Middle frontal gyrus (tissue), 1 donor: ENCODE measurements at regions not wholly inside any gene's neighbourhood (a gene's known extent, or its start where the extent isn't known, plus 50 kb on each side); places are given as distances from the start of the nearest gene placed in this dataset.
"Not testable (repeated sequence)": the region's sequence is repeated elsewhere in the genome, so short reads cannot be mapped to it uniquely, and the experiment has no call there.

Experiments
- DNase-seq: peaks from one replicate; pipeline ENCODE4 v3.0.0-alpha.2; 2015; ENCODE audit warnings: low spot score; ENCODE audit errors: extremely low spot score

DNA sequence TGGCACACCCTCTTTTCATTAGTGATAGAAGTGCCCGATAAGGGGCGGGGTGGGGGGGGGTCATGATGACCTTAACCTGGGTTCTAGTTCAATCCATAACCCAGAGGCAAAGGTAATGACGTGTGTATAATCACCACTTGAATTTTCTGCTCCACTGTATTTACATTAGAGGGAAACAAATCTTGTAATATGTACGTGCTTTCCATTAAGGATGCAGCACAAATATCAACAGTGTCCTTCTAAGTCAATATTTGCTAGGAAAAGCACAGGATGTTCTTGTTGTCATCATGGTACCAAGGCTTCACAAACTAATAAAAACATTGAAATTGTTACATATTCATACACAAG is 121.2 kb upstream of the SLC38A2 start:
- DNase-seq = no peak

DNA sequence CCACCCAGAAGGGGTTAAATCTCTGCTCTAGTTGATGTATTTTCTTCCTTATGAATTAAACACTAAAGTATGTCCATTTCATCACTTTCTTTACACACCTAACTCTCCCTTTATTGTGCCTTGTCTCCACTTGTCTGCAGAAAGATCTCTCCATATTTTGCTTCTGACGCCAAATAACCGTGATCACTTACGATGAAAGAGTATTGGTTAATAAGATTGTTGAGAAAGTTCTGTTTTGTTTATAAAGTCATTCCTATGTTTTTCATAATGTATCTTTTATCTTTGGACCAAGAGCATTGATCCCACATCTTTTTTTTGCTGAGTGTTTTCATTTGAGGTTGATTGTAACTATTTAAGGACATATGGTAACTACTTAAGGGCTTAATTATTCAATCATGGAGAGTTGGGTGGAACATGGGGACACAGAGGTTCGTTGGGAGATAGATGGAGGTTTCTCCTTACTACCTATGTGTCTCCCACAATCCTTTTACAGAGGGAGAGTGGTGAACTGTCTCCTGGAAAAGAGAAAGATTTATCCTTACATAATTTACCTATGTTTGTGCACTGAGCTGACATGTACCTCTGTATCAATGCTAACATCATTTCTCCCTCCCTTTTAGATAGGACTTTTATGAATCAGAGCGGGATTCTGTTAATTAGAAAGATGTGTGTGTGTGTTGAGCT is 120.7 kb upstream of the SLC38A2 start:
- DNase-seq = no peak

DNA sequence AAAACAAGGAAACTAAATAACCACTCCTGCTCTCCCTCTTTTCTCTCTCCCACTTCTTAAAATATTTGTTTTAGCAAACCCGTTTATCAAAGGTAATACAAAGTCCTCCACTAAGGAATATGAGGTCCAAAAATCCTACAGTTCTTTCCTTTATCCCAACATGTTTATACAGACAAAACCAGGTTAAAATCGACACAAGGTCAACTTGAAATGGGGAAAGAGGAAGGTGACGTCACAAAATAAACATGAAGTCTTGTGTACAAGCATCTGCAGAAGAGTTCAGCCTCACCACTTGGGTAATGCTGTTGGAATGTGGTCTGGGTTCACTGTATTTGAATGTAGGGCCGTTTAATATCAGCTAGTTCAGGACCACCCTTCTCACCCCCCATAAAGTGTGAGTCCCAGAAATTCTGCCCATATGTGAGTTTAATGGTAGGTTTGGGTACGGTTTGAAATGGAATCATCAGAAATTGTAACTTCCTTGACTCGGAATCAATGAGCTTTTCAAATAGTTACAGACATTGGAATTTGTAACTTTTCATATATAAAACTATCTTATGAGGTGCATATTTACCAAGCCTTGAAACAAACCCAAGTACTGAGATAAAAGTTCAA is 120.0 kb upstream of the SLC38A2 start:
- no peak for DNase-seq

DNA sequence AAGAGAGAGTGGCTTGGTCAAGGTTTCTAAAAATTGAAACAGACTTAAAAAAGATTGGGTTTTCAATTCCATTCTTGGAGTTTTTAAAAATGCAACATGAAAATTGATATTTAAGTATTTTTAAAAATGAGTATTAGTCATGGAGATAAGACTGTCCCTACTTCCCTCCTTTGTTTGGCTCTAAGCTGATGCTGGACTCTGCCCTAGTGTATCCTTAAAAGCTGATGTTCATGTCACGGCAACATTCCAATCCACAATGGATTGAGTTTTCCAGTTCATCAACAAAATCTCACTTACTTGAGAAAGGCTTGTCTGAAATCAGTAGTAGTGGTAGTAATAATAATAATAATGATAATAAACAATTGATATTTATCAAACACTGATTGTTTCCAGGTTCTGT is 119.0 kb upstream of the SLC38A2 start:
- no peak for DNase-seq

DNA sequence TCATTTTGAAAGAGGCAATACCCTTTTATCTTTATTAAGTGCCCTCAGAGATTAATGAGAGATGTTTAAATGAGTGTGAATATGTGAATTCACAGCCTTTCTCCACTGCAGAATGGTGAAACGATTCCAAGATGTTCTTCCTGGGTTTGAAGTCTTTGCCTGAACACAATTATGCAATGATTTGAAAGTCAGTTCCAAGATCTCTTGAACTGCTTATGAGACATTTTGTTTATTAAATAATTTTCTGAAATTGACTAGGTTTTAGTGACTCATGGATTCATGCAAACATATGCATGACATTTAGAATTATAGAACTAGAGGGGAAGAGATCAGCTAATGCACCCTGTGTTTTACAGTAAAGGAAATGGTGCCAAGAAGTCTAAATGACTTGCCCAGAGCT is 118.1 kb upstream of the SLC38A2 start:
- DNase-seq = no peak

DNA sequence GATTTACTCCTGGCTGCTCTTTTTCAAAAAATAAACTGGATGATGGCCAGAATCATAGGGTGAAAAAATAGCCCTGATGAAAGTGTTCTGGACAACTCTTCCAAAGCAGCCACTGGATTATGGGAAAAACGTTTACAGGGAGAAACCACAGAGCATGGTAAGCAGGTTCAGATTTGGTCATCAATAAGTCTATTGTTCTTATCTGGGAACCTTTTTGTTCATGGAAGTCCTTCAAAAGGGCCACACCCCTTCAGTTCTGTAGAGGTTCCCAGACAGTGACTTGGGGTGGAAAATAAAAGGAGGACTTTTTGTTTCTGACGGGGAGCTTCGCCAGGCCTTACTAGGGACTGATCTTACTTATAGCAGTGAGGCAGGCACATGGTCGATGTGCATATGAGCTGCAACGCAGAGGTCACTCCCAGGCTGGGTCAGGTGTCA is 117.4 kb upstream of the SLC38A2 start:
- no peak for DNase-seq

DNA sequence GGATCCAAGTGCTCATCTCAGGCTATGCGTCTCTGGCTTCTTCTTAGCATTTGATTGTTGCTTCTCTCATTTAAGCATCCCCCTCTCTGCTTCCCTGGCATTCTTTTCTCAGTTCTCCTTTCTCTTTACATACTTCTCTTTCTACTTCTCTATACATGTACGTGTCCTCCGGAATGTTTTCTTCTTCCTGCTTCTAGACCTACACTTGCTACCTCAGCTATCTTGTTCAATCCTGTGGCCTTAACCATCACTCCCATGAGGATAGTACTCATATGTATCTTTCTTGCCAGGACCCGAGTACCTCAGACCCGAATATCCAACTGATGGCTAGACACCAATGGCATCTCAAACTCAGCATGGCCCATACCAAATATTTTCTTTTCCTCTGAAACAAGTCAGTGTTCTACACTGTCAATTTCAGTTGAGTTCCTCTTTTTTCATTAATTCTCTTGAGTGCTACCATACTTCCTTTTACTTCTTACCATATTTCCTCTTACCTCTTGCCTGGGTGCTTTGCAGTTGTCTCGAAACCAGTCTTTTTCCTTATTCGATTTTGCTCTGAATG is 115.1 kb upstream of the SLC38A2 start:
- DNase-seq = no peak

DNA sequence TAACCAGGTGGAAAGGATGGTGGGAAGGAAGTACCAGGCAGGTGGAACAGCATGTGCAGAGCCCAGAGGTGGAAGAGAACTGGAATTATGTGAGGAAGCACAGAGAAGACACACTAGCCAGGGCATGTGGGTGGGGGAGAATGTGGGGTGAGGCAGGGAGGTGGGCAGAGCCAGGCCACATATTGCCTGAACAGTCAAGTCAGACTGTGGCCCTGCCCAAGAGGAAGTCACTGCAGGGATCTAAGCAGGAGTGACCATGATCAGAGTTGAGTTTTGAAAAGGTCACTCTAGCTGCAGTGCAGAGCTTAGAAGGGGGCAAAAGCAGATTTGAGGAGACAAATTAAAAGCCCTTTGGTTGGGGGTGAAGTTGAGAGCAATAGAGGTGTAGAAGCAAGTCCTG is 114.0 kb upstream of the SLC38A2 start:
- no peak for DNase-seq

DNA sequence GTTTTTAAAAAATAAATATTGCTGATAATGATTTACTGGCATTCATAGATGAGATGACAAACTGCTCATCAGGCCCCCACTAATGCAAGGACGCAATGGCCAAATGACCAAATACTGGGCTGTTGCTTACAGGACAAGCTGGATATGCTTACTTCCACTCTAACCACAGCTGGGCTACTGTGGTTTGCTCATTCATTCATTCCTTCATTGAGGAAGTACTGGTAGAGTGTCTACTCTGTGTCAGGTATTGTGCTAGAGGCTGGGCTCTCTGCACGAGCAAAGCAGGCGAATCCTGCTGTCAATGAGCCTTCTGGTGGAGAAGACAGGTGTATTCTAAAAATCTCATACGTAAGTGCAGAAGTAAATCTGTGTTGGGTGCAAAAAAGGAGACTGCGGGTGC is 113.3 kb upstream of the SLC38A2 start:
- no peak for DNase-seq

DNA sequence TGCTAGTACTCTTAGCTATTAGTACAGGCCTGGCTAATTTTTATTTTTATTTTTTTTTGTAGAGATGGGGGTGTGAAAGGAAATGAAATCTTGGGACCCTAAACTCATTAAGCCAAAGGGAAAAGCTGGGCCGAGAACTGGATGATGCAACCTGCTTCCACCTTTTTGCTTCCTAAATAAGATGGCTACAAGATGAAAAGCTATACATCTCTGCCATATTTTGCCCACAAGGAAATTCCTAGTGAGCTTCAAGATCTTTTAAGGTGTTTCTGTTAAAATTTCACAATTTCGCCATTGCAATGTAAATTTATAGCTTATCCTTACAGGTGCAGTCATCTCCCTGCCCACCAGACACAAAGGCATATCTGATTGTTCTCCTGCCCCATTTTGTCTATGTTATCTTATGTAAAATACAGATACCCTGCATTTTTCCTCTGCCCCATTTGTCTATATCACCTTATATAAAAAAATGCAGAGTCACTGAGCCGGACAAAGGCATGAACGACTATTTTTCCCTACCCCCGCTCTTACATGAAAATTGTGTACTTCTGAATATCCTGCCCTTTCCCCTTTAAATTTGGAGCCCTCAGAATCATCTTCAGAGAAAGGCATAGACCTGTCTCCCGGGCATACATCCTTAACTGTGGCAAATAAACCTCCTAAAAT is 112.0 kb upstream of the SLC38A2 start:
- no peak for DNase-seq

DNA sequence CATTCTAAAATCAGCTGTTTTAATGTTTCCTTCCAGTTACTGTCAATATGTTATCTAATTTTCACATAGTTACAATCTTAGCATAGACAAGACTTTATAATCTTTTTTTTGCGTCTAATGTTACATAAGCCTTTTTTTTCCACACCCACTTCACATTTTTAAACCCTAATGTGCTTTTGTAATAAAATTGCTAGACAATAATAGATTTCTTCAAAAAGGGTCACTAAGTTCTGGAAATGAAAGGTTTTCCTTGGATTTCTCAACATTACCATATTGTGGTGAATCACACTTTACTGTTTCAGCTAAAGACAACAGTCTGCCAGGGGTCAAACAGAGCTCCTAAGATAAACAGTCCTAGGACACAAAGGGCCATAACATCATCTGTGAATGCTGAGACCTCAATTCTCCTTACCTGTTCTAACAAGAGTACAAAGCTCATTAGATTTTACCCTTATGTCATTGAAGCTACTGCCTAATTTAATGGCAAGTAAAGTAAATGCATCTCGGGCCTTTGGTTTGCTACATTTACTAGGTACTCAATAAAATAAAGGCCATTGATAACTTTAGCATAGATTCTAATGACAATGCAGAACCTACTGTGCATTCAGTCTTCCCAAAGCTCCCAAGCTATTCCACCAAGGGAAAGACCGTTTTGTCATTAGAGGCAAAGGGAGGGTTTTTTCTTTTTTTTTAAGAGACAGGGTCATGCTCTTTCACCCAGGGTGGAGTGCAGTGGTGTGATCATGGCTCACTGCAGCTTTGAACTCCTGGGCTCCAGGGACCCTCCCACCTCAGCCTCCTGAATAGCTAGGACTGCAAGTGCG is 111.2 kb upstream of the SLC38A2 start:
- DNase-seq = no peak

DNA sequence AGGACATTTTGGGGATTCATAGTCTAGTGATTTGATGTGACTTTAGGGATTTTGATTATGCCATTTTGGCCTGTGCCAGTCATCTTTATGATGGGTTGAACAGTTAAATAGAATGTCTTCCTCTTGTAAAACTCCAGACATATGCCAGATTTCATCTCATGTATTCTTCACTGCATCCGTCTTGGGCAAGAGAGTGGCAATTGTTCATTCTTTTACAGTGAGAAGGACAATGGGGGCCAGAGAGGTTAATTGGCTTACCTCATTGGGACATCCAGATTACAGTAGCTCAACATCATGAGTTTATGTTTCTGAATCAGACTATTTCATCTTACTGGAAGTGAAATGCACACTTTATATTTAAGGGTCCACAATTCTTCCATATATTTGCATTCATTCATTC is 108.2 kb upstream of the SLC38A2 start:
- no peak for DNase-seq

DNA sequence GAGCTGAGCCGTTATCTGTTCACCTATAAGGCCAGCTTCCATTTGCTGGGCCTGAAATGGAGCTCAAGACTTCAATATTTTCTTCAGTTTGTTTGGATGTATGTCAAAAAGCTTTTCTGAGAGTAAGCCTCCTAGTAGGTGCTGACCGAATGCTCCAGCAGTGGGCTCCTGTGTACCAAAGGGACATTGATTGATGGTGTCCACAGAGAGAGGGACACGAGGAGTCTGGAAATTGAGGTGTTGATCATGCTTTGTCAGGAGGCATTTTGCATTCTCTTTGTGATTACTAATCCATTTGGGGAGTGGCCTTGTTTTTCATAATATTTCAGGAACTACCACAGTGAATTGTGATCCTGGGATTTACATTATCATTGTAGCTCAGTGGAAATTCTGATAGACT is 107.7 kb upstream of the SLC38A2 start:
- DNase-seq = no peak

DNA sequence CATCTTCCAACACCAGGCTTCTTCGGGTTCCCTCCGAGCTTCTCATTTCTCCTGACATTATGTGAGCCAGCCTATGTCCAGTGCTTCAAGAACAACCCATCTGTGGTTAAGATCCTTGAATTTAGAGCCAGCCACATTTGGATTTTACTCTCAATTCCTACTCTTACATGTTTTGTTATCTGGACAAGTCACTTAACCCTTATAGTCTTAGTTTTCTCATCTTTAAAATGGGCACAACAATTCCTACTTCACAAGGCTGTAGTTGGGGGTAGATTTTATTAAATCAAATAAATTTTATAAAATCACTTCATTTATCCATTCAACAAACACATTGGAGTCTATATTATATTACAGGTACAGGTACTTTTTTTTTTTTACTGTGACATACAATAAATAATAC is 105.5 kb upstream of the SLC38A2 start:
- DNase-seq = no peak

DNA sequence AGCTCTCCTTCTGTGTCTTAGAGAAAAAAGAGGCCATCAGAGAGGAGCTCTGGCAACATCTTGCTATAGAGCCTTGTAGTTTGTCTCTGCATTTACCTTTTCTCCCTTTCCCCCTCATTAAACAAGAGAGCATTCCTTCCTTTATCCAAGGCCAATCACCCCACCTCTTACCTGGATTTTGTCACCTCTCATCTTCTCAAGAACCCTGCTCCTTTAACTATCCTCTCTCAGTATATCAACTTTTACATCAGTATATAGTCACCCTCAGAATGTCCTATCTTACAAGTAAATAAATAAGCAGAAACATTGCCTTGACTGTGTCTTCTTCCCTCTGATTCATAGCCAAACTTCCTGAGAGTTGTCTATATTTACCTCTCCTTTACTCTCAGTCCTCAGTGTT is 105.0 kb upstream of the SLC38A2 start:
- DNase-seq = no peak

DNA sequence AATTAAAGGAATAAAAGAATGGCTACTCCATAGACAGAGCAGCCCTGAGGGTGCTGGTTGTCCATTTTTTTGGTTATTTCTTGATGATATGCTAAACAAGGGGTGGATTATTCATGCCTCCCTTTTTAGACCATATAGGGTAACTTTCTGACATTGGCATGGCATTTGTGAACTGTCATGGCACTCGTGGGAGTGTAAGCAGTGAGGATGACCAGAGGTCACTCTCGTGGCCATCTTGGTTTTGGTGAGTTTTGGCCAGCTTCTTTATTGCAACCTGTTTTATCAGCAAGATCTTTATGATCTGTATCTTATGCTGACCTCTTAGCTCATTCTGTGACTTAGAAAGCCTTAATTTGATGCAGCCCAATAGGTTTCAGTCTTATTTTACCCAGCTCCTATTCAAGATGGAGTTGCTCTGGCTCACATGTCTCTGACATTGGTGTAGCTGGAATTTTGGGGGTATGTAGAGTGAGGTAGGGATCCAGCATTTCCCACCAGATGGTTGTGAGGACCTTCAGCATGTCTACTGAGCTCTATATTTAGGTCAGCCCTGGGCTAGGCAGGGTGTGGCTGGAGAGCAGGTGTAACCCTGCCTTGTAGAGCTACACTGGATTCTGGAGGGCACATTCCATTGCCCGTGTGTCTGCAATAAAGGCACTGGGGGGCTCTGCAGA is 103.5 kb upstream of the SLC38A2 start:
- no peak for DNase-seq

DNA sequence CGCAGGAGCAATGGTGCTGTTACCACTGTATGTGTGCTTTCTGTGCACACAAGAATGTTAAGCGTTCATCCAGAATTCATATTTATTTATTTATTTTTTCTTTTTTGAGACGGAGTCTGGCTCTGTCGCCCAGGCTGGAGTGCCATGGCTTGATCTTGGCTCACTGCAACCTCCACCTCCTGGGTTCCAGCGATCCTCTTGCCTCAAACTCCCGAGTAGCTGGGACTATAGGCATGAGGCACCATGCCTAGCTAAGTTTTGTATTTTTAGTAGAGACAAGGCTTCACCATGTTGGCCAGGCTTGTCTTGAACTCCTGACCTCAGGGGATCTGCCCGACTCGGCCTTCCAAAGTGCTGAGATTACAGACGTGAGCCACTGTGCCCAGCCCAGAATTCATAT is 101.8 kb upstream of the SLC38A2 start:
- DNase-seq = not testable (repeated sequence)

DNA sequence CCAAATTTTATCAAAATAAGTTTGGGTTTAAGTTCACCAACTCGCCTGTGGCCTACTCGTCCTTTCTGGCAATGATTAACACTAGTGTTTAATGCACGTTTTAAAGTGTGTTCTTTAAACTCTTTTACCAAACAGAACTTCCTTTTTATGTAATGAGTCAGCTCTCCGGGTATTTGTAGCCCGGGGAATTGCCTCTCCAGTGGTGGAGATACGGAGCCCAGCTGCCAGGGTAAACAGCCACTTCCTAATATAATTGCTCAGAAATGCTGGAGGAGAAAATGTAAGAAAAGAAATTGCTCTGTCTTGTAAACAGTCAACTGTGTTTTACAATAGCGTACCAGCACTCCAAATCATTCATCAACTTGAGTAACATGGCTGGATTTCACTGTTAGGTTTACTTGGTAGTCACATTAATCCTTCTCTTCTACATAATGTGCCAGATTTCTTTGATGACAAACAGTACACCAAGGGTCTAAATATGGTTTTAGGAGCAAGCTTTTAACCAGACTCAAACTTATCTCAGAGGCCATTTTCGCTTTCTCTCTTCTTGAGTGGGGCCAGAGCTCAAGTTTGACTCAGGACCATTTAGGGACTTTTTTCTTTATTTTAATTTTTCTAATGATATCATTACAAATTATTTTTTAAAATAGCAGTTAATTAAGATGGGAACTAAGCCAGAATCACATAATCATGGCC is 101.2 kb upstream of the SLC38A2 start:
- DNase-seq = no peak

DNA sequence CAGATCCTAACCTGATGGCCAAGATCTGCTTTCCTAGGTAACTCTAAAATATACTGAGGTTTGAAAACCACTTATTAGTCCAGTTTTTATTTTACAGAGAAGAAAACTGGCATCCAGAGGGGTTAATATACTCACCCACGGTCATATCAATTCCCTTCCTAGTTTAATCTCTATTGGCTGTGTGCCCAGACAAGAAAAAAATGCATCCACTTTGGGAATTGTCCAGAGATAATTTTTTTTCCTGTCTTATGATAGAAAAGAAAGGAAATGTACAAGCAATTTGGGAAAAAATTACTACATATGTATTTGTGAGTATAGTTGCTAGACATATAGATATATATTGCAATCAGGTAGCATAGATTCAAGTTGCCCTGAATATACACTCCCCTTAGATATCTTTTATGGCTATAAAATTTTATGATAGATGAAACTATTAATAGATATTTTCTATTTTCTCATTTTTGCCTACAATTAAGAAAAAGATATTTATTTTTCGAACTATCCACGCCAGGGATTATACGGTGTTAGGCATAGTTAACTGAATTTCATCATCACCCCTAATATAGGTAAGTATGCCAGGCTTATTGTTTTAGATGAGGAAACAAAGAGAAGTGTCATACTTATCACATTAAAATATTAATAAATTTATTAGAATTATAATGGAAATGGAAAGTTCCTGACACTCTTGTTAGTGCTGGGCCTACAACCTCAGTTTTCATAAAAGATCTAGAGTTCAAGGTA is 100.5 kb upstream of the SLC38A2 start:
- no peak for DNase-seq

DNA sequence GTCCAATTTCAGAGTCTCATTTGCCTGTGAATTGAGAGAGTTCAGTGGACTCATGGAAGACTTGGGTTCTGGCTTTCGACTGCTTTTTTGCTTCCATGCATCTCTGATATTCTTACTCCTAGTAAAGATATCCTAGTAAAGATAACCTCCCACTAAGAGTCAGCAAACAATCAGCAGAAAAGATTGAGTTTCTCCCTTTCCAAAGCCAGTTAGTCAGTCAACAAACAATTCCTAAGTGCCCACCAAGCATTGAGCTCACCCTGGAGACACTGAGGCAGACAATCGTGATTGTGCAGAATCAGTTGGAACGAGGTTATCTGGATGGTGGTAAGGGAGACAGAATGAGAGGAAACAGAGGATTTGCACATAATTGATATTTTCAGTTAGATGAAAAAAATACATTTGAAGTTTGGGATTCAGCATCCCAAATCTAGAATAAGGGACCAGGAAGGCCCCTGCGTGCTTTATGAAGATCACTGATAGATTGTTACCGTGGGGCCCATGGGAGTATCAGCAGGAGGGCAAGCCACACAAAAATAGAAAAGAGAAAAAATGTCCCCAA is 99.7 kb upstream of the SLC38A2 start:
- no peak for DNase-seq
